OCI-LY7 (cell line): ENCODE measurements at regions not wholly inside any gene's neighbourhood (a gene's known extent, or its start where the extent isn't known, plus 50 kb on each side); places are given as distances from the start of the nearest gene placed in this dataset.

ENCODE experiments used
- BruUV-seq: library from RNA; stranded (reverse); fragments of 400-500 nt; replicated peaks from 2 replicates; lab custom pipeline; 2021; lab: Mats Ljungman, UMichigan
- CTCF ChIA-PET: fragments of 300-600 bp; sonication (Branson Sonifier 250); formaldehyde crosslinking; loops from one replicate; lab custom pipeline; 2022; ENCODE audit warnings: antibody characterized with exemption; ENCODE audit not compliant: unreplicated experiment; lab: Charles Lee
- POLR2A ChIA-PET: fragments of 300-600 bp; sonication (Branson Sonifier 250); formaldehyde crosslinking; loops from one replicate; lab custom pipeline; 2022; ENCODE audit warnings: antibody characterized with exemption; lab: Charles Lee
- DNase-seq: peaks from one replicate; pipeline ENCODE4 v3.0.0-alpha.2; 2015; ENCODE audit warnings: low spot score
- H2AFZ ChIP-seq: fragments of 200-600 bp; sonication (generic), shearing (Covaris generic); 2 replicates; pipeline ENCODE4 v1.6.1; 2014; ENCODE audit warnings: mild to moderate bottlenecking, antibody characterized with exemption, low read length, moderate library complexity
- H3K27ac ChIP-seq: fragments of 200-600 bp; sonication (generic); 2 replicates; pipeline ENCODE4 v1.5.1; 2014; ENCODE audit warnings: mixed run types, low read depth, mild to moderate bottlenecking, moderate library complexity, low read length, inconsistent platforms; ENCODE audit not compliant: poor library complexity, severe bottlenecking
- H3K36me3 ChIP-seq: fragments of 200-600 bp; sonication (generic); 2 replicates; pipeline ENCODE4 v1.6.1; 2014; ENCODE audit warnings: mild to moderate bottlenecking, antibody characterized with exemption, low read length, moderate library complexity, mixed read lengths; ENCODE audit not compliant: insufficient read depth
- H3K4me1 ChIP-seq: fragments of 200-600 bp; sonication (generic); 2 replicates; pipeline ENCODE4 v1.5.1; 2014; ENCODE audit warnings: mild to moderate bottlenecking, low read length; ENCODE audit not compliant: insufficient read depth, poor library complexity, severe bottlenecking
- H3K4me2 ChIP-seq: fragments of 200-600 bp; sonication (generic); 2 replicates; pipeline ENCODE4 v1.6.1; 2014; ENCODE audit warnings: mild to moderate bottlenecking, low read length
- H3K4me3 ChIP-seq: fragments of 200-600 bp; sonication (generic); 2 replicates; pipeline ENCODE4 v1.5.1; 2014; ENCODE audit warnings: mild to moderate bottlenecking, low read depth, low read length; ENCODE audit not compliant: poor library complexity, severe bottlenecking
- H3K79me2 ChIP-seq: fragments of 200-600 bp; sonication (generic); 2 replicates; pipeline ENCODE4 v1.6.1; 2016; ENCODE audit warnings: low read depth, mild to moderate bottlenecking, low read length, moderate library complexity, mixed read lengths; ENCODE audit not compliant: insufficient read depth
- H3K9me2 ChIP-seq: fragments of 200-600 bp; sonication (generic); 2 replicates; pipeline ENCODE4 v1.6.1; 2016; ENCODE audit warnings: mild to moderate bottlenecking, low read length, mixed read lengths; ENCODE audit not compliant: insufficient read depth
- H3K9me3 ChIP-seq: fragments of 200-600 bp; sonication (generic); 2 replicates; pipeline ENCODE4 v1.6.1; 2014; ENCODE audit warnings: mild to moderate bottlenecking, mixed run types, low read length, mixed read lengths
- H4K20me1 ChIP-seq: fragments of 200-600 bp; sonication (generic); 2 replicates; pipeline ENCODE4 v1.6.1; 2014; ENCODE audit warnings: mild to moderate bottlenecking, antibody characterized with exemption, low read length, moderate library complexity, mixed read lengths; ENCODE audit not compliant: insufficient read depth
- CTCF ChIP-seq: fragments of 200-600 bp; sonication (generic); conservative IDR thresholded peaks from 2 replicates; pipeline ENCODE4 v1.5.1; 2014; ENCODE audit warnings: mild to moderate bottlenecking, antibody characterized with exemption, low read length, moderate library complexity, mixed read lengths
- EZH2phosphoT487 ChIP-seq: fragments of 200-600 bp; sonication (generic); IDR thresholded peaks from 2 replicates; pipeline ENCODE4 v1.6.1; 2018; ENCODE audit warnings: low read depth, borderline replicate concordance, mild to moderate bottlenecking, mixed run types, antibody characterized with exemption, low read length, moderate library complexity, mixed read lengths
- intact Hi-C: fragments of 100-400 bp; cut with micrococcal nuclease; formaldehyde crosslinking; loops from one replicate; pipeline ENCODE4 v1.10.0; 2022; ENCODE audit not compliant: unreplicated experiment

- no peak for DNase-seq
- no peak overlapping the region for H2AFZ ChIP-seq
- H3K4me1 ChIP-seq: no peaks in the 10 kb centered on the region
- H3K79me2 ChIP-seq: no peaks in the 10 kb centered on the region
- POLR2A ChIA-PET: no interaction called here
- H3K9me3 ChIP-seq: no peaks in the 10 kb centered on the region
- TF ChIP-seq CTCF: no peak
- no peak for TF ChIP-seq EZH2phosphoT487
- BruUV-seq: no TSS peak
- no peak overlapping the region for H3K4me3 ChIP-seq
- H3K27ac ChIP-seq: no peak overlapping the region
- intact Hi-C loops: no loop called here
- H3K4me2 ChIP-seq: no peak overlapping the region
- no peaks in the 10 kb centered on the region for H4K20me1 ChIP-seq
- CTCF ChIA-PET: interaction anchor here (0.6 kb wide), 1 partner anchor 233 kb away, joined by 3 read pairs; no protein-coding TSS in a partner anchor
- no peaks in the 10 kb centered on the region for H3K9me2 ChIP-seq
- H3K36me3 ChIP-seq: no peaks in the 10 kb centered on the region
These were observed 488.4 kb downstream of the PREX1 start for GRCh38 chr20:48339190-48339985.

GRCh38 chr20:48338717-48339116 lies 489.1 kb downstream of the PREX1 start:
- intact Hi-C loops: no loop called here
- H3K4me2 ChIP-seq: no peak overlapping the region
- no peaks in the 10 kb centered on the region for H4K20me1 ChIP-seq
- H3K4me3 ChIP-seq: no peak overlapping the region
- POLR2A ChIA-PET: no interaction called here
- no peaks in the 10 kb centered on the region for H3K79me2 ChIP-seq
- H3K4me1 ChIP-seq: no peaks in the 10 kb centered on the region
- H3K9me2 ChIP-seq: no peaks in the 10 kb centered on the region
- CTCF ChIA-PET: no interaction called here
- TF ChIP-seq EZH2phosphoT487 (no peak), CTCF (no peak)
- H3K36me3 ChIP-seq: no peaks in the 10 kb centered on the region
- no peaks in the 10 kb centered on the region for H3K9me3 ChIP-seq
- no peak for DNase-seq
- no peak overlapping the region for H2AFZ ChIP-seq
- no TSS peak for BruUV-seq
- H3K27ac ChIP-seq: no peak overlapping the region

GRCh38 chr20:48336597-48336996 lies 491.2 kb downstream of the PREX1 start:
- intact Hi-C loops: no loop called here
- DNase-seq: no peak
- Histone ChIP-seq H3K4me1 (no peaks in the 10 kb centered on the region), H3K9me2 (no peaks in the 10 kb centered on the region), H3K79me2 (no peaks in the 10 kb centered on the region), H3K36me3 (no peaks in the 10 kb centered on the region), H2AFZ (no peak overlapping the region), H4K20me1 (no peaks in the 10 kb centered on the region), H3K9me3 (no peaks in the 10 kb centered on the region), H3K4me3 (no peak overlapping the region), H3K27ac (no peak overlapping the region), H3K4me2 (no peak overlapping the region)
- CTCF ChIA-PET: no interaction called here
- no peak for TF ChIP-seq CTCF
- TF ChIP-seq EZH2phosphoT487: no peak
- BruUV-seq: no TSS peak
- POLR2A ChIA-PET: no interaction called here
